Tibial nerve (tissue), 4 donors: ENCODE measurements at regions not wholly inside any gene's neighbourhood (a gene's known extent, or its start where the extent isn't known, plus 50 kb on each side); places are given as distances from the start of the nearest gene placed in this dataset.

Experiments
- CTCF ChIP-seq, 5 experiments: fragments of 200-600 bp in 3 of 5; fragments of 450-650 bp in 2 of 5; sonication (generic) in 3 of 5; IDR thresholded peaks; one replicate each; pipeline ENCODE4 v1.5.1; 2016 to 2019; ENCODE audit warnings: antibody characterized with exemption in 5 of 5, mild to moderate bottlenecking in 3 of 5, moderate library complexity in 2 of 5
- EP300 ChIP-seq, 2 donors: sonication (generic); formaldehyde crosslinking; IDR thresholded peaks; one replicate each; pipeline ENCODE4 v1.6.1; 2017; ENCODE audit warnings: antibody characterized with exemption in 2 of 2, mild to moderate bottlenecking in 1 of 2
- POLR2A ChIP-seq, 2 donors: fragments of 450-650 bp; IDR thresholded peaks; one replicate each; pipeline ENCODE4 v1.6.1; 2017; ENCODE audit warnings: antibody characterized with exemption in 2 of 2, mild to moderate bottlenecking in 2 of 2, moderate library complexity in 2 of 2

GRCh38 chr5:97636766-97637165 lies 453.7 kb upstream of the RIOK2 start:
- TF ChIP-seq POLR2A (IDR thresholded peaks at IDR 0.05) (no peak), CTCF (IDR thresholded peaks at IDR 0.05) (no peak), EP300 (IDR thresholded peaks at IDR 0.05) (no peak)
